Esophagus squamous epithelium (tissue), 4 donors: ENCODE measurements at regions not wholly inside any gene's neighbourhood (a gene's known extent, or its start where the extent isn't known, plus 50 kb on each side); places are given as distances from the start of the nearest gene placed in this dataset.

Experiments used
- POLR2A ChIP-seq, 4 donors: fragments of 450-650 bp; IDR thresholded peaks; one replicate each; pipeline ENCODE4 v1.6.1; 2017; ENCODE audit warnings: antibody characterized with exemption in 4 of 4, mild to moderate bottlenecking in 4 of 4, moderate library complexity in 3 of 4
- TF ChIP-seq, protein P1 (sequence below), 6 experiments: fragments of 450-650 bp in 4 of 6; fragments of 200-600 bp in 2 of 6; sonication (generic) in 2 of 6; IDR thresholded peaks; one replicate each; pipeline ENCODE4 v1.5.1; 2016 to 2019; ENCODE audit warnings: antibody characterized with exemption in 6 of 6, mild to moderate bottlenecking in 4 of 6, moderate library complexity in 4 of 6

GRCh38 chr9:135299239-135299590, 180.4 kb upstream of the PPP1R26 start:
- TF ChIP-seq, protein P1, sequence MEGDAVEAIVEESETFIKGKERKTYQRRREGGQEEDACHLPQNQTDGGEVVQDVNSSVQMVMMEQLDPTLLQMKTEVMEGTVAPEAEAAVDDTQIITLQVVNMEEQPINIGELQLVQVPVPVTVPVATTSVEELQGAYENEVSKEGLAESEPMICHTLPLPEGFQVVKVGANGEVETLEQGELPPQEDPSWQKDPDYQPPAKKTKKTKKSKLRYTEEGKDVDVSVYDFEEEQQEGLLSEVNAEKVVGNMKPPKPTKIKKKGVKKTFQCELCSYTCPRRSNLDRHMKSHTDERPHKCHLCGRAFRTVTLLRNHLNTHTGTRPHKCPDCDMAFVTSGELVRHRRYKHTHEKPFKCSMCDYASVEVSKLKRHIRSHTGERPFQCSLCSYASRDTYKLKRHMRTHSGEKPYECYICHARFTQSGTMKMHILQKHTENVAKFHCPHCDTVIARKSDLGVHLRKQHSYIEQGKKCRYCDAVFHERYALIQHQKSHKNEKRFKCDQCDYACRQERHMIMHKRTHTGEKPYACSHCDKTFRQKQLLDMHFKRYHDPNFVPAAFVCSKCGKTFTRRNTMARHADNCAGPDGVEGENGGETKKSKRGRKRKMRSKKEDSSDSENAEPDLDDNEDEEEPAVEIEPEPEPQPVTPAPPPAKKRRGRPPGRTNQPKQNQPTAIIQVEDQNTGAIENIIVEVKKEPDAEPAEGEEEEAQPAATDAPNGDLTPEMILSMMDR (IDR thresholded peaks at IDR 0.05): no peak
- no peak for TF ChIP-seq POLR2A (IDR thresholded peaks at IDR 0.05)
